PC-9 (cell line): ENCODE measurements at regions not wholly inside any gene's neighbourhood (a gene's known extent, or its start where the extent isn't known, plus 50 kb on each side); places are given as distances from the start of the nearest gene placed in this dataset.
"Not testable (repeated sequence)": the region's sequence is repeated elsewhere in the genome, so short reads cannot be mapped to it uniquely, and the experiment has no call there.

ENCODE experiments used
- BruUV-seq: library from RNA; stranded (reverse); fragments of 400-500 nt; replicated peaks from 2 replicates; lab custom pipeline; 2021; lab: Mats Ljungman, UMichigan
- CTCF ChIA-PET: fragments of 300-600 bp; sonication (Branson Sonifier 250); formaldehyde crosslinking; loops from one replicate; lab custom pipeline; 2022; ENCODE audit warnings: antibody characterized with exemption; lab: Charles Lee
- POLR2A ChIA-PET: fragments of 300-600 bp; sonication (Branson Sonifier 250); formaldehyde crosslinking; loops from one replicate; lab custom pipeline; 2022; ENCODE audit warnings: antibody characterized with exemption; ENCODE audit not compliant: unreplicated experiment; lab: Charles Lee
- DNase-seq, 2 experiments: peaks; one replicate each; pipeline versions ENCODE4 v3.0.0 to v3.0.0-alpha.2; 2015 to 2022; ENCODE audit warnings: mixed read lengths in 1 of 2
- H2AFZ ChIP-seq: fragments of 200-600 bp; sonication (generic); 2 replicates; pipeline ENCODE4 v1.8.1; 2017; ENCODE audit warnings: antibody characterized with exemption
- H3F3A ChIP-seq: fragments of 200-600 bp; sonication (generic); 2 replicates; pipeline ENCODE4 v1.8.1; 2017; ENCODE audit warnings: antibody characterized with exemption, mild to moderate bottlenecking, low read depth; ENCODE audit not compliant: insufficient read depth
- H3K27ac ChIP-seq: fragments of 200-600 bp; sonication (generic); 2 replicates; pipeline ENCODE4 v1.6.1; 2016; ENCODE audit warnings: mixed run types
- H3K27me3 ChIP-seq: fragments of 200-600 bp; sonication (generic); 2 replicates; pipeline ENCODE4 v1.6.1; 2016; ENCODE audit warnings: low read depth, mixed run types; ENCODE audit not compliant: insufficient read depth
- H3K36me3 ChIP-seq: fragments of 200-600 bp; sonication (generic); 2 replicates; pipeline ENCODE4 v1.6.1; 2016; ENCODE audit warnings: low read depth, mixed run types
- H3K4me1 ChIP-seq: fragments of 200-600 bp; sonication (generic); replicated peaks from 2 replicates; pipeline ENCODE4 v1.6.1; 2016; ENCODE audit warnings: mixed run types; ENCODE audit not compliant: insufficient read depth
- H3K4me2 ChIP-seq: fragments of 200-600 bp; sonication (generic); 2 replicates; pipeline ENCODE4 v1.6.1; 2017; ENCODE audit warnings: mixed run types
- H3K4me3 ChIP-seq: fragments of 200-600 bp; sonication (generic); 2 replicates; pipeline ENCODE4 v1.6.1; 2016; ENCODE audit warnings: mixed run types
- H3K79me2 ChIP-seq: fragments of 200-600 bp; sonication (generic); 2 replicates; pipeline ENCODE4 v1.6.1; 2017; ENCODE audit warnings: low read depth, mixed run types
- H3K9me2 ChIP-seq: fragments of 200-600 bp; sonication (generic); 2 replicates; pipeline ENCODE4 v1.8.1; 2017; ENCODE audit warnings: mild to moderate bottlenecking; ENCODE audit not compliant: insufficient read depth
- H3K9me3 ChIP-seq: fragments of 200-600 bp; sonication (generic); 2 replicates; pipeline ENCODE4 v1.8.1; 2016; ENCODE audit warnings: low read depth; ENCODE audit not compliant: insufficient read depth
- H4K20me1 ChIP-seq: fragments of 200-600 bp; sonication (generic); 2 replicates; pipeline ENCODE4 v1.8.1; 2017; ENCODE audit not compliant: insufficient read depth
- CTCF ChIP-seq: fragments of 200-600 bp; sonication (generic); conservative IDR thresholded peaks from 2 replicates; pipeline ENCODE4 v1.6.1; 2017; ENCODE audit warnings: mixed run types, antibody characterized with exemption, mild to moderate bottlenecking, moderate library complexity
- EZH2 ChIP-seq: fragments of 200-600 bp; sonication (generic); IDR thresholded peaks from 2 replicates; pipeline ENCODE4 v1.8.0; 2017; ENCODE audit warnings: antibody characterized with exemption, low read depth
- intact Hi-C: fragments of 100-400 bp; cut with micrococcal nuclease; formaldehyde crosslinking; loops from one replicate; pipeline ENCODE4 v1.10.0; 2022; ENCODE audit not compliant: unreplicated experiment

- H3K4me2 ChIP-seq, result no peak overlapping the region
- no peaks in the 10 kb centered on the region for H3K9me2 ChIP-seq
- intact Hi-C loops, result no loop called here
- no peaks in the 10 kb centered on the region for H3K27me3 ChIP-seq
- BruUV-seq, result no TSS peak
- POLR2A ChIA-PET, result no interaction called here
- no peaks in the 10 kb centered on the region for H3K79me2 ChIP-seq
- CTCF ChIA-PET, result no interaction called here
- DNase-seq, result no peak
- H3K9me3 ChIP-seq, result no peaks in the 10 kb centered on the region
- no peak overlapping the region for H3K4me3 ChIP-seq
- H3K27ac ChIP-seq, result no peak overlapping the region
- TF ChIP-seq CTCF (no peak), EZH2 (no peak)
- H2AFZ ChIP-seq, result no peak overlapping the region
- no peaks in the 10 kb centered on the region for H3K36me3 ChIP-seq
- H3F3A ChIP-seq, result no peaks in the 10 kb centered on the region
- H3K4me1 ChIP-seq, result no peaks in the 10 kb centered on the region
- H4K20me1 ChIP-seq, result no peaks in the 10 kb centered on the region; the same call in 1 of the 2 replicates
Observed at GRCh38 chr21:30027986-30028385, 88.2 kb upstream of the GRIK1 start.

- not testable (repeated sequence) for BruUV-seq
Observed at GRCh38 chr21:30023056-30023455, 83.3 kb upstream of the GRIK1 start.

GRCh38 chr21:30014886-30015285 lies 75.1 kb upstream of the GRIK1 start:
- intact Hi-C loops, result no loop called here
- Histone ChIP-seq H3K9me3 (no peaks in the 10 kb centered on the region), H3K79me2 (no peaks in the 10 kb centered on the region), H3K27me3 (no peaks in the 10 kb centered on the region), H3K36me3 (no peaks in the 10 kb centered on the region), H3K4me1 (no peaks in the 10 kb centered on the region), H3K4me3 (no peak overlapping the region), H2AFZ (no peak overlapping the region), H3K4me2 (no peak overlapping the region), H4K20me1 (no peaks in the 10 kb centered on the region), H3K27ac (no peak overlapping the region), H3F3A (no peaks in the 10 kb centered on the region), H3K9me2 (no peaks in the 10 kb centered on the region)
- DNase-seq, result no peak
- TF ChIP-seq CTCF, result no peak
- TF ChIP-seq EZH2, result no peak
- POLR2A ChIA-PET, result no interaction called here
- no TSS peak for BruUV-seq
- CTCF ChIA-PET, result no interaction called here

More at GRCh38 chr21:30023056-30023455, 83.3 kb upstream of the GRIK1 start:
- H3K4me1 ChIP-seq, H3K27ac ChIP-seq, H3K9me3 ChIP-seq, H3F3A ChIP-seq, H3K4me3 ChIP-seq, CTCF ChIA-PET, H3K36me3 ChIP-seq, DNase-seq, intact Hi-C loops, H4K20me1 ChIP-seq, POLR2A ChIA-PET, H2AFZ ChIP-seq, H3K9me2 ChIP-seq, H3K4me2 ChIP-seq, H3K79me2 ChIP-seq, H3K27me3 ChIP-seq: not testable (repeated sequence)

- CTCF ChIA-PET, result no interaction called here
- no peaks in the 10 kb centered on the region for H3F3A ChIP-seq
- no TSS peak for BruUV-seq
Observed at GRCh38 chr21:29991624-29992023, 51.8 kb upstream of the GRIK1 start.

More at GRCh38 chr21:29991624-29992023, 51.8 kb upstream of the GRIK1 start:
- peaks cover 3% of the 10 kb centered on the region; the same call in 1 of the 2 replicates for H3K9me2 ChIP-seq
- POLR2A ChIA-PET, result no interaction called here
- H3K36me3 ChIP-seq, result no peaks in the 10 kb centered on the region
- no peaks in the 10 kb centered on the region for H3K27me3 ChIP-seq
- H3K4me1 ChIP-seq, result no peaks in the 10 kb centered on the region
- no peaks in the 10 kb centered on the region for H4K20me1 ChIP-seq
- H3K4me3 ChIP-seq, result no peak overlapping the region
- no peak overlapping the region for H2AFZ ChIP-seq
- H3K9me3 ChIP-seq, result no peaks in the 10 kb centered on the region
- DNase-seq, result no peak
- no peak overlapping the region for H3K27ac ChIP-seq
- intact Hi-C loops, result no loop called here
- no peak for TF ChIP-seq EZH2
- TF ChIP-seq CTCF, result no peak
- no peaks in the 10 kb centered on the region for H3K79me2 ChIP-seq
- H3K4me2 ChIP-seq, result no peak overlapping the region
